T-helper 1 cell treated with Interleukin-12 subunit alpha and Interleukin-12 subunit beta and Interleukin-4 antibody, amounts not matched to agents 30 ng/mL and 1 ng/mL, for 36 hours (primary cell): ENCODE measurements at regions not wholly inside any gene's neighbourhood (a gene's known extent, or its start where the extent isn't known, plus 50 kb on each side); places are given as distances from the start of the nearest gene placed in this dataset.

Experiments
- intact Hi-C: fragments of 100-400 bp; cut with micrococcal nuclease; formaldehyde crosslinking; loops from one replicate; pipeline ENCODE4 v1.15.1; 2024

DNA sequence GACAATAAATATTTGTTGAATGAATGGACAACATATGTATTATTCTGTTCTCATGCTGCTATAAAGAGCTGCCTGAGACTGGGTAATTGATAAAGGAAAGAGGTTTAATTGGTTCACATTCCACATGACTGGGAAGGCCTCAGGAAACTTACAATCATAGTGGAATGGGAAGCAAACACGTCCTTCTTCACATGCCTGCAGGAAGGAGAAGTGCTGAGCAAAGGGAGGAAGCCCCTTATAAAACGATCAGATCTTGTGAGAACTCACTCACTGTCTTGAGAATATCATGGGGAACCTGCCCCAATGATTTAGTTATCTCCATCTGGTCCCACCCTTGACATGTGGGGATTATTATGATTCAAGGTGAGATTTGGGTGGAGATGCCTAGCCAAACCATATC lies 233.9 kb upstream of the AADAT start:
- intact Hi-C loops, result no loop called here

DNA sequence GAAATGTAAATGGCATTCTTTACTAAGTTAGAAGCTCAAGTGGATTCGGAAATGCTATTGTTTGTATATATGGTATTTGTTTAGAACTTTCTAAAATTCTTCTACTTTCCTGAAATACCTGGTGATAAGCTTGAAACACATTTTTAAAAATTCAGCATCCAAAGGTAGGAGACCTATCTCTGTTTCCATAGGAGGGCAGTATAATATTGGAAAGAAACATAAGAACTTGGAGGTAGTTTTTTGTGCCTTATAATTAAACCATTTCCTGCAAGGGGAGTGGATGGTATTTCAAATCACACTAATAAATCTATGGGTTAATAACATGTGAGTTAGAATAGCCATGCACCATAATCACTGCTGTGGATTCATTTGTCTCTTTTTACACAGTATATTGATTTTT lies 217.4 kb upstream of the AADAT start:
- intact Hi-C loops, result no loop called here

DNA sequence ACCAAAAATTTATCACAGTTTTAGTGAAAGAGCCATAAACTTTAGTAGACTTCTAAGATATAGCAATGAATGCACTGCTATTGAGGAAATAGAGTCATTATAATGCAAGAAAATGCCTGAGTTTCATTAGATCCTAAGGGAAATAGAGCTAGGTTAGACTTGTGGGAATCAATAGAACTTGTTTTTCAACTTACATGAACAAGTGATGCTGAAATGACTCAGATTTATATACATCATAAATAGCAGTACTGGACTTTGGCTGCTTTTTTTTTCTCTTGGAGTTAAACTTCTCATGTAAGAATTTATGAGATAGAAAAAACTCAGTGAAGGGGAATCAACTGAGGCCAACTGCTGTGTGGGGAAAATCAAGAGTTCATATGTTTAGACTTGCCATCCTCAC lies 216.5 kb upstream of the AADAT start:
- intact Hi-C loops, result no loop called here

DNA sequence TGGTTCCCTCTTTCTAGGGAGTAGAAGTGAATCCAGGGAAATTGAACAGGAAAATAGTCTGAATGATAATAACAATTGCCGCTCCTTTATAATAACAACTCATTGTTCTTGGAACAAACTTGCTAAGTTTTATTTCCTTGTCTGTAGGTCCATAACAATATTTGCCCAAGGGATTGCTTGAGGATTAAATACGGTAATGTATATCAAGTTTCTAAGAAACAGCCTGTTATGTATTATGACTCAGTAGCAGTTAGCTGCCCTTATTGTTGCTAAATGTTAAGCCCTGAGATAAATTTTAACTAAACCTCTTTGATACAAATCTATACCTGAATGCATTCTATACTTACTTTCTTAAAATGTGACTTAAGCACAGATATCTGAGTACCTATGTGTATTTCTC lies 215.9 kb upstream of the AADAT start:
- intact Hi-C loops, result no loop called here

DNA sequence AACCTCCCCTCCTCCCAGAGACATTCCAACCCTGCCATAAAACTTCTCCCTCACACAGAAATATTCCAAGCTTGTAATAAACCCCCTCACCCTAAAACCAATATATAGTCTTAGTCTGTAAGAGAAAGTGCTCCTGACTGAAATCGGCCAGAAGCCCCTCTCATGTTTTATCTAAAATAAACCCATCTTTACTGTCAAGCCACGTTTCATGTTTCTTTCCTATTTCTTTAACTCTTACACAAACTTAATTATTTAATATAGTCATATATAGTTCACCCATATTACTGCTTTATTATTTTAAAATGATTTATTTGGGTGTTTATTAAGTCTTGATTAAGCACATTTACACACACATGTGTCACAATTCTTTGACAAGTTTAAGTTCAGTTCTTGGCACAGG lies 191.3 kb upstream of the AADAT start:
- intact Hi-C loops, result no loop called here

DNA sequence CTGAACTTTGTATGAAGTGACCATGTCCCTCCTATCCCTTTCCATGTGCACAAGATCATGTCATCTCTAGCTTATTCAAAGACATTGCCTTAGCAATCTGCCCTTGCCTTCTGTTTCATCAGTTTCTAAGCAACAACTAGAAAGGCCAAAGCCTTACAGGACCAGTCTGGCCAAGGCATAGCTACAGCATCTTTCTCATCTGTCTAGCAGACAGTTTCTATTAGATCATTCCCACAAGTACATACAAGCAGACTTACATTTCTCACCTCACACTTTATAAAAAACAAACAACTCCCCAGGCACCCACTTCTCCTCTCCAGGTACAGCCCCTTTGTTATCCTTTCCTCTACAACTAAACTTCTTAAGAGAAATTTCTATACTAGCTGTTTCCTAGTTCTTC lies 188.7 kb upstream of the AADAT start:
- intact Hi-C loops, result no loop called here

DNA sequence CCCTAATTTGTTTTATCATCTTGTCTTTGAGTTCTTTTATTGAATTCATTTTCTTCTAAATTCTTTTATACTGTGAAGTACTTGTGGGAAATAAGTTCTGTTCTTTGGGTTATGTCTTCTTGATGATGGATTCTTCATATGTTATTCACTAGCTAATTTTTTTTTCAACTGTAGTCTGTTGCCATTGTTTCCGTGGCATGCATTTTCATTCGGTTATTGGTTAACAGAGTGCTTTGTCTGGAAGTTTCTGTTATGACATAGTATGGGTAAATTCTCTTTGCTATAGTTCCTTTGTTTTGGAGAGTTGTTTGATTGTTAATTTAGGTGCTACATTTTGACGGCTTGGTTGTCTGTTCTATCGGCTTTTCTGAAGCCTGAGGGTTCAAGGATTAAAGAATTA lies 184.9 kb upstream of the AADAT start:
- intact Hi-C loops, result no loop called here

DNA sequence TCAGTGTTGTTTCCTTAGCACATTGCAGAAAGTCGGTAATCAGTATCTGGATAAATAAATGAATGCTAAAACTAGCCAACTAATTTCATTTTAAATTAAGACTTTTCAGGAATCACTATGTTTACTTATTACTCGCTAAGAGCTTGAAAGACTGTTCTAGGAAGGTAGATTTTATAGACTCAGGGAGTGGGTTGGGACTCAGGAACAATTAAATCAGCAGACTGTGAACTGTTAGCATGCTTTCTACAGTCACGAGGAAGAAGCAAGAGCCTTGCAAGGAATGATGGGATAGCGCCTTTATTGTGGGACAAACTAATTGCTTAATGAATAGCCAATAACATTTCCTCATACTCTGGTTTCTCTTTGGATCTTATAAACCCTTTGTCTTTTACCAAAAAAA lies 183.2 kb upstream of the AADAT start:
- intact Hi-C loops, result no loop called here

DNA sequence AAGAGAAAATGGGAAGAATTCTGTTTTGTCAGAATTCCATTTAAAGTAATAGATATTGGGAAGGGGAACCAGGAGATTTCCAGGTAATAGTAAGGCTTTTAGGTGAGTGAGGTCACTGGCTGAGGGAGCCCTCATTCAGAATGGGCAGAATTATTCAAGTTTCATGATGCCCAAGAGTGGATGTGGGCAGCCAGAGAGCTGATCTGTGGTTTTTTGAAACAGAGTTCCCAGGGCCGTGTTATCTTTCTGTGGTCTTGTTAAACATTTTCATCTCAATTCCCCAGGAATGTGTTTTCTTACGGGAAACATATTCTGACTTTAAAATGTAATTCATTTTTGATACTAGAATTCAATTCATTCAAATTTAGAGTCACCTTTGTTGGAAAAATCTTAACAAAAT lies 182.0 kb upstream of the AADAT start:
- intact Hi-C loops, result no loop called here

DNA sequence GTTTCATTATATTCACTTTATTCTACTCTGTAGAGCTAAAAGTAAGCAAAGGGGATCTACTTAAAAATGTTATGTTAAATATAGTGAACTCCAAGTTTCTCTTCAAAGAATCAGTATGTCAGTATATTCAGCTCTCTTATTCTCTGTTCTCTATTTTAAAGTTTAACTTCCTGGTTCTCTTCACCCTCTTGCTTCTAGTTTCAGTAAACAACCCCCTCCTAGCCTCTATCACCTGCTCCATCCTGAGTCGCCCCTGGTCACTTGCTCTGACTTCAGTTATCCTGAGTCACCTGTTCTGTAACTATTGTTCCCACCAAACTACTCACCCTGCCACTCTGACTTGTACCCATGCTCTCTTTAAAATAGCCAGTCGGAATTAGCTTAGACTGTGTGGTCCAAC lies 180.9 kb upstream of the AADAT start:
- intact Hi-C loops, result no loop called here

DNA sequence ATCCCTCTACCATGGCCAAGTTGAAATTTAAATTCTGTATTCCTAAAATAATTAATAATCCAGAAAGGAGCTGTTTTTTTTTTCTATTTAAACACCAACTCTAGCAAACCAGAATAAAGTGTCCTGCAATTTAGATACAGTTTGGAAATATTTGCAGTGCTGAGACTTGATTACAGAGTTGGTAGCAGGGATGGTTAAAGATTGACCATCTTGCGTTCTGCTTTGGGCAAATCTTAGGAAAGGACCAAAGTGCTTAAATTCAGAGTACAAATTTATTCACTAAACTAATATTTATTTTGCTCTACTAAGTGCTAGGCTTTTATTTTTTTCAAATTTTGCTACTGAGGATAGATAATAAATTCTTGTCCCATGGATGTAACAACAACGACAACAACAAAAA lies 180.2 kb upstream of the AADAT start:
- intact Hi-C loops, result no loop called here

DNA sequence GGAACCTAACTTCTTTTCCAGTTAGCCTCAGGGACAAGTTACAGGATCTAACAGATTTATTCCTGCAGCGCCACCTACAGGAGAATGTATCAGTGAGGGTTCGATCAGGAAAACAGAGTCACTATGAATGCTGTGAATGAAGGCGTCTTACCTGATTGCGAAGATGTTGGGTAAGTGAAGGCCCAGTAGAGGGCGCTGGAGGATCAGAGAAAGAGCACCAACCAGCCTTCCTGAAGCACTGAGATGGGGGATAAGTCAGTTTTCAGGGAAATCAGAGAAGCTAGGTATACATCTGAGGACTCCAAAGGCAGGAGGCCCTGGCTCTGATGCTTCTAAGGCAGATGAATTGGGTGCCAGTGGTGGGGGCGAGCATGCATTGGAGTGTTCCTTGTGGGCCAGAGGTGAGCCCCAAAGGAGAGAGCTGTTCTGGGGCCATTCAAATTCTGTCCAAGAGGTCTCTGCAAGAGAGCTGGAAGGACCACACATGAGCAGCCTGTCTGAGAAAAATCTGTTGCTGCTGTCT lies 169.9 kb upstream of the AADAT start:
- intact Hi-C loops, result loop anchor here (1.0 kb wide), 3 partner anchors 115 to 594 kb away; no protein-coding TSS in a partner anchor

DNA sequence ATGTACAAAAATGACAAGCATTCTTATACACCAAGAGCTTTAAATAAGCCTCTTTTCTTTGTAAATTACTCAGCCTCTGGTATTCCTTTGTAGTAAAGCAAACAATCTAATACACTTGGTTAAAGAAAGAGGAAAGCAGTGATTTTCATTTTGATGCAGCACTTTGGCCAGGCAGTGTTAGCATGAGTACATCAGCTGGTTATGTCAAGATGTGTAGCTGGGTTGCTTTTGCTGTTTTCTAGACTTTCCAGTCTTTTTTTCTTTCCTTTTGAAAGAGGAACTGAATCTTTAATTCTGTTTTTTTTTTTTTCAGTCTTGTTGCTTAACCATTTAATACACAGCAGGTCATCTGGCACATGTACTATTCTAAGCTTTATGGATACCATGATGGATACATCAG lies 167.1 kb upstream of the AADAT start:
- intact Hi-C loops, result no loop called here

DNA sequence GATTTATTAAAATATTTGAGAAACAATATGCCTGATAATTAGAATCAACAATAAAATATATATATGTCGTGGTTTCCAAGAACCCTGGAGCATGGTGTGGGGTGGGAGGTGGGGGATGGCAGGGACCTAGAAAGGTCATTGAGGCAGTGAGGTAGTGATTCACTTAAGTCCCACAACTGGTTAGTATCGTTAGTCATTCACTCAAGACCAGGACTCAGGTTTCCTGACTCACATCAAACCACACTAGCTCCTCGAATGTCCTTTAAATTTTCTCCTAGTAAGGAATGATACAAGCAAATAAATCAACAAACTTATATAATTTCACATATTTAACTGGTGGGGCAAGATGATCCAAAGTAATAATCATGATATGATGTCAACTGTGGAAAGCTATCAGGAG lies 158.8 kb upstream of the AADAT start:
- intact Hi-C loops, result no loop called here

DNA sequence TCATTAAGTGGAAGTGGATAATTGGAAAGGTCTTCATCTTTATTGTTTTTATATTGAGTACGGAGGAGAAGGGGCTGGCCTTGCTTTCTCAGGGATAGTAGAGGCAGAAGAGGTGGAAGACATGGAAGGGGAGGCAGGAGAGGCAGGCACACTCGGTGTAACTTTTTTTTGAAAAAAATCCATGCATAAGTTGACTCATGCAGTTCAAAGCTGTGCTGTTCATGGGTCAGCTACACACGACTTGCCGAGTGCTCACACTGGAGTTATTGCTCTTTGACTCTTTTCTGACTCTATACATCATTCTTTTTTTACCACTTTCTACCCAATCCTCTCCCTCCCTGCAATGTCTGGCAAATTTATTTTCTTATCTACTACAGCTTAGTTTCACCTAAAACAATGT lies 158.3 kb upstream of the AADAT start:
- intact Hi-C loops, result no loop called here

DNA sequence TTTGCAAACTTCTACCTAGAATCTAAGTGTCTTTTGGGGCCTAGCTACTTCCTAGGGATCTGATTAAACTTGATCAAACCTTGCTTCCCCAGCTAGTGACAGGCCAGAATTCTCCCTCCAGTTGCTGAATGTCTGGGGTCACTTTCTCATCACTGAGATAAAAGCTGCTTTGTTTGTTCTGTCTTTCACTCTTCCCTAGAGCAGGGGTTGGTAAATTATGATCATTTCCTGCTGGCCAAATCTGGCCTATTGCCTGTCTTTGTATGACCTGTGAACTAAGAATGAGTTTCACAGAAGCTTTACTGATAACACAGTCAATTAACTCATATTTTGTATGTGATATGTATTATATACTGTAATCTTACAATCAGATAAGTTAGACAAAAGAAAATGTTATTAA lies 157.8 kb upstream of the AADAT start:
- intact Hi-C loops, result no loop called here

DNA sequence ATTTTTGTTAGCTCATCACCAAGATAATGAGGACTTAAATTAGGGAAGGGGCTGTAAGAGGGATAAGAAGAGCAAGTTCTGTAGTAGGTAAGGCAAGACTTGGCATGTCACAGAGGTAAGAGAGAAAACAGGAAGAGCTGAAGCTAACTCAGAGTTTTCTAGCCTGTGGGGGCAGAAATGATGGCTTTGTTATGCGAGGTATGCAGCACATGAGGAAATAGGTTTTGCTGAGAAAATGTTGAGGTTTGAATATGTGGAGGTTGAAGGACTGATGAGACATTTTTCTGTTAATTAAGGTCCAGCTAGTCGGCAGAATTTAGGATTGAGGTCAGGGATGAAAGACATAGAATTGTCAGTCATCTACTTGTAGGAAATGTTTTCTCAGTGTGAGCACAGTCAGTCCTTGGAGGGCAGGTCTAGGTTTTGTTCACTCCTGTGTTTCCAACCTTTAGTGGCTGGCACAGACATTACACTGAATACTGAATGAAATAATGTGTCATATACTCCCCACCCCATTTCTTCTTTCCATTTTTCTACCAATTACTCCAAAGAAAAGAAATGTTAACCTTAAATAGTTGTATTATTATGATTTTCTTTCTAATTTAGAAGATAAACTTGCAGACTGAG lies 154.0 kb upstream of the AADAT start:
- intact Hi-C loops, result no loop called here

DNA sequence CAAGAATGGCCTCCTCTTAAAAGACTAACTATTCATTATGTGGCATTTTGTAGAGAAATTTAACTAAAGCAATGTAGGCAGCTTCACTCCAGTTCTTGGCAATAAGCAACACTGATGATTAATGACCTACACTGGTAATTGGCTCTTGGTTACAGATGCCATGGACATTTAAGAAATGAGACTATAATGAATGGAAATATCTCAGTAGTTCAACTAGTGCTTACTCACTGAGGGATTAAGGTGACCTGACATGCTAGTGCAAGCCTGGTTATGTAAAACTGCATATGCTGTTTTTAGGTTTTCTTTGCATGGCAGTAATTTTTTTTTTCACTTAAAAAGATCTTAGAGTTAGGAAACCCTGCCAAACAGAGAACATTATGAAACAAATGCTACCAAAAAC lies 152.7 kb upstream of the AADAT start:
- intact Hi-C loops, result no loop called here

DNA sequence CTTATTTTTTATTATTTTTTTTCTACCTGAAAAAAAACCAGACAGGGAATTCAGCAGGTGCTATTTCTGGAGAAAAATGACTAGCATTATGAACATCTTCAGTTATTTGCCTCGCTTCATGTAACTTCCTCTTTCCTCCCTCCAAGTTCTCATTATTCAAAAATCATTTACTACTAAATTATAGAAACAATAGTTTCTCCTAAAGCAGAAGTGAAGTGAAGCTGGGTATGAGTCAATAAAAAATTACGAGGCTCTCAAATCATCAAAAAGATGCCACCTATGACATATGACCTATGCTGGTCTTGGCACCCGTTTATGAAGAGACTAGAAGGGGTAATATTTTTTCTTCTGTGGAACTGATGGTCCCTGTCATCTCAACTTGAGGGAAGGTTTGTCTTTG lies 145.0 kb upstream of the AADAT start:
- intact Hi-C loops, result no loop called here

DNA sequence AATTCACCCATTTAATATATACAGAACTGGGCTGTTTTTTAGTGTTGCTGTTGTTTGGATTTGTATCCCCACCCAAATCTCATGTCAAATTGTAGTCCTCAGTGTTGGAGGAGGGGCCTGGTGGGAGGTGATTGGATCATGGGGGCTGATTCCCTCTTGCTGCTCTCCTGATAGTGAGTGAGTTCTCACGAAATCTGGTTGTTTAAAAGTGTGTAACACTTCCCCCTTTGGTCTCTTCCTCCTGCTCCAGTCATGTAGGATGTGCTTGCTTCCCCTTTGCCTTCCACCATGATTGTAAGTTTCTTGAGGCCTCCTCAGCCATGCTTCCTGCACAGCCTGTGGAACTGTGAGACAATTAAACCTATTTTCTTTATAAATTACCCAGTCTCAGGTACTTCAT lies 141.6 kb upstream of the AADAT start:
- intact Hi-C loops, result no loop called here

DNA sequence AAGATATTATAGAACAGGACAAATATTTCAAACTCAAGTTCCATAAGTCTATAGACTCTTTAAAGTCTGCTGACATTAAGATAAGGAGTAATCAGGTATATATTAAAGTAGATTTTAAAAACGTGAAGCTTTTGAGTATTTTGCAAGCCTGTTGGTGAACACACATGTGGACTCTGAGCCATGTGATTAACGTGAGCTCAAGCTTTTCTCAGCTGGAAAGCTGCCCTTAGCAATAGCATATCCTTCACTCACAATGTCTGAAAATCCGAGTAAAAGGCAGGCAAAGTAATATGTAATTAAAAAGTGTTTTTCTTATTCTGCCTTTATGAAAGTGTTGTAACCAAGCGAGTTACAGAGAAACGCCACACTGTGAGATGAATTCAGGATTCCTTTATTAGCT lies 140.5 kb upstream of the AADAT start:
- intact Hi-C loops, result no loop called here

DNA sequence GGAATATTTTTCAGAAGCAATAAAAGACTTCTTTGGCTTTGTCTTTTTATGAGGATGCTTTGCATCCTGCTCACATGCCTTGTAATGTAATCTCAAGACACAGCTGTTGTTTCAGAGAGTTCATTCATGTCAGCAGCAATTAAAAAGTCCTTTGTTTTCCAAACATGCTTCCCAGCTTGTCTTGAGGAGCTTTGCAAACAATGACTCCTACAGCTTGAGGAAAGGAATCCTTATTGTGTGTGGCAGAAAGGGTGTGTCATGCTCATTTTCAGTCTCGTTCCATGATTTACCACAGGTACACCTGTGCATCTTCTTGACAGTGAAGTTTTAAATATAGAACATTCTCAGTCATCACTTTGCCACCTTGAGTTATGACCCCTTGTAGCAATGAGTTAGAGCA lies 139.2 kb upstream of the AADAT start:
- intact Hi-C loops, result no loop called here

DNA sequence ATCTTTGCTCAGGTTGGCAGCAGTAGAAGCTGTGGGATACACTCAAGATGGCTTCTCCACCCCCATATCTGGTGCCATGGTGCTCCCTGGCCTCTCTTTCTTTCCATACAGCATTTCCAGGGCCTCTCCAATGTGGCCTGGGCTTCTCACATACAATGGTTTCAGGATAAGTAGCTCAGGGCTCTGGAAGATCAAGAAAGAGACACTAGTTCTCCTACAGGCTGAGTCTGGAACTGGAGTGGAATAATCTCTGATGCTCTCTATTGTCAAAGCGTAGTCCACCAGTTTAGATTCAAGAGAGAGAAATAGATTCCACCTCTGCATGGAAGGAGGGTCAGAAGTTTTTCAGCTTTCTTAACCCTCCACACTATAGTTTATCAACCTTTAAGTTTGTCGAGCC lies 138.2 kb upstream of the AADAT start:
- intact Hi-C loops, result no loop called here

DNA sequence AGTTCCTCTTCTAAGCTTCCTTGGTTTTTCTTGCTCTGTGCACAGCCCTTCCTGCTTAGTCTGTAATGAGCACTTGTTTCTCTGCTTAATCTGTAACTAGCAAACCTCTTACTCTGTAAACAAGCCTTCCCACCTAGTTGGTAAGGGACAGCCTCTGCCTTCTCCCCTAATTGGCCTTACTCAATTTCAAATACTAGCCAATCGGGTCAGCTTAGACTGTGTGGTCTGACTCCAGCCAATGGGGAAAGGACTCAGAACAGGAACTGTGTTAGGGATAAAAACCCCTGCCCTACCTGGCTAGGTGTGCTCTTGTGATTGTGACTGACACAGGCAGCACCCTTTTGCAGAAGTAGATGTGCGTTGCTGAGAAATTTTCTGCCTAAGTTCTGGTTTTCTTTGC lies 136.5 kb upstream of the AADAT start:
- intact Hi-C loops, result no loop called here
